ENCODE measurements at regions not wholly inside any gene's neighbourhood (a gene's known extent, or its start where the extent isn't known, plus 50 kb on each side); places are given as distances from the start of the nearest gene placed in this dataset.
A peak's percentile ranks its signal among the peaks of the same experiment; 100 is the strongest.

- H3K36me3 ChIP-seq (ENCODE audit: insufficient read depth, low read length): no peaks in the 10 kb centered on the region
- no peak overlapping the region for H2AFZ ChIP-seq (ENCODE audit: low read length)
- H3F3A ChIP-seq (ENCODE audit: low read depth): no peaks in the 10 kb centered on the region
- H3K9ac ChIP-seq (ENCODE audit: low read depth, low read length, poor library complexity, severe bottlenecking): no peak overlapping the region
- H3K4me1 ChIP-seq (ENCODE audit: insufficient read depth, low read length, poor library complexity, severe bottlenecking): peaks cover 10% of the 10 kb centered on the region
- H3K4me3 ChIP-seq (ENCODE audit: low read length, poor library complexity, severe bottlenecking): no peak overlapping the region
- TF ChIP-seq EZH2phosphoT487 (IDR thresholded peaks at IDR 0.05; ENCODE audit: borderline replicate concordance) (no peak), CTCF (conservative IDR thresholded peaks at IDR 0.05; ENCODE audit: low read length) (no peak)
- H3K79me2 ChIP-seq (ENCODE audit: insufficient read depth, low read length): no peaks in the 10 kb centered on the region
- H3K9me3 ChIP-seq (ENCODE audit: insufficient read depth, low read depth, low read length): no peaks in the 10 kb centered on the region
- H4K20me1 ChIP-seq (ENCODE audit: insufficient read depth, low read length, poor library complexity, severe bottlenecking): no peaks in the 10 kb centered on the region
- H3K9me2 ChIP-seq (replicated peaks; ENCODE audit: low read depth, low read length): no peaks in the 10 kb centered on the region
- no peak overlapping the region for H3K4me2 ChIP-seq (ENCODE audit: low read depth, low read length, poor library complexity, severe bottlenecking)
- H3K27me3 ChIP-seq (ENCODE audit: insufficient read depth, low read length, poor library complexity, severe bottlenecking): no peaks in the 10 kb centered on the region
These were observed 129.6 kb upstream of the IFNGR1 start for GRCh38 chr6:137348777-137349176.

GRCh38 chr6:137343241-137343640 is 124.1 kb upstream of the IFNGR1 start:
- no peaks in the 10 kb centered on the region for H3K79me2 ChIP-seq (ENCODE audit: insufficient read depth, low read length)
- H3K27me3 ChIP-seq (ENCODE audit: insufficient read depth, low read length, poor library complexity, severe bottlenecking): peaks cover 4% of the 10 kb centered on the region
- peak overlapping the region; percentile 86; the same call in 1 of the 2 replicates for H2AFZ ChIP-seq (ENCODE audit: low read length)
- H3K4me2 ChIP-seq (ENCODE audit: low read depth, low read length, poor library complexity, severe bottlenecking): peak overlapping the region; percentile 81
- H3K9ac ChIP-seq (ENCODE audit: low read depth, low read length, poor library complexity, severe bottlenecking): no peak overlapping the region
- no peaks in the 10 kb centered on the region for H3K9me3 ChIP-seq (ENCODE audit: insufficient read depth, low read depth, low read length)
- no peaks in the 10 kb centered on the region for H3K9me2 ChIP-seq (replicated peaks; ENCODE audit: low read depth, low read length)
- TF ChIP-seq CTCF (conservative IDR thresholded peaks at IDR 0.05; ENCODE audit: low read length): no peak
- TF ChIP-seq EZH2phosphoT487 (IDR thresholded peaks at IDR 0.05; ENCODE audit: borderline replicate concordance): no peak
- peak overlapping the region; percentile 71 for H3K4me3 ChIP-seq (ENCODE audit: low read length, poor library complexity, severe bottlenecking)
- no peaks in the 10 kb centered on the region for H3F3A ChIP-seq (ENCODE audit: low read depth)
- peaks cover 8% of the 10 kb centered on the region for H3K4me1 ChIP-seq (ENCODE audit: insufficient read depth, low read length, poor library complexity, severe bottlenecking)
- H3K36me3 ChIP-seq (ENCODE audit: insufficient read depth, low read length): no peaks in the 10 kb centered on the region
- no peaks in the 10 kb centered on the region for H4K20me1 ChIP-seq (ENCODE audit: insufficient read depth, low read length, poor library complexity, severe bottlenecking)

- Histone ChIP-seq H3F3A (ENCODE audit: low read depth) (no peaks in the 10 kb centered on the region), H3K9me2 (replicated peaks; ENCODE audit: low read depth, low read length) (no peaks in the 10 kb centered on the region), H4K20me1 (ENCODE audit: insufficient read depth, low read length, poor library complexity, severe bottlenecking) (no peaks in the 10 kb centered on the region), H3K79me2 (ENCODE audit: insufficient read depth, low read length) (no peaks in the 10 kb centered on the region), H3K4me1 (ENCODE audit: insufficient read depth, low read length, poor library complexity, severe bottlenecking) (peaks cover 8% of the 10 kb centered on the region), H3K4me3 (ENCODE audit: low read length, poor library complexity, severe bottlenecking) (peak overlapping the region; percentile 71), H3K9ac (ENCODE audit: low read depth, low read length, poor library complexity, severe bottlenecking) (peak overlapping the region; percentile 51), H2AFZ (ENCODE audit: low read length) (peak overlapping the region; percentile 86), H3K27me3 (ENCODE audit: insufficient read depth, low read length, poor library complexity, severe bottlenecking) (peaks cover 6% of the 10 kb centered on the region), H3K4me2 (ENCODE audit: low read depth, low read length, poor library complexity, severe bottlenecking) (peak overlapping the region; percentile 81), H3K9me3 (ENCODE audit: insufficient read depth, low read depth, low read length) (no peaks in the 10 kb centered on the region), H3K36me3 (ENCODE audit: insufficient read depth, low read length) (no peaks in the 10 kb centered on the region)
- no peak for TF ChIP-seq EZH2phosphoT487 (IDR thresholded peaks at IDR 0.05; ENCODE audit: borderline replicate concordance)
- TF ChIP-seq CTCF (conservative IDR thresholded peaks at IDR 0.05; ENCODE audit: low read length): no peak
These were observed 123.5 kb upstream of the IFNGR1 start for GRCh38 chr6:137342607-137343190.
